ENCODE measurements at regions not wholly inside any gene's neighbourhood (a gene's known extent, or its start where the extent isn't known, plus 50 kb on each side); places are given as distances from the start of the nearest gene placed in this dataset.
"Not testable (repeated sequence)": the region's sequence is repeated elsewhere in the genome, so short reads cannot be mapped to it uniquely, and the experiment has no call there.

- Histone ChIP-seq H3K36me3 (replicated peaks) (no peaks in the 10 kb centered on the region), H3K27ac (no peak overlapping the region), H3K4me3 (ENCODE audit: low read depth, low read length) (no peak overlapping the region), H3K27me3 (replicated peaks) (no peaks in the 10 kb centered on the region)
- in situ Hi-C loops (cut with HindIII; ENCODE audit: low pct_ligation_motif_present, low sequenced_read_pairs), result no loop called here
- no peak for DNase-seq
- TF ChIP-seq CTCF (IDR thresholded peaks at IDR 0.05; ENCODE audit: low read depth, low read length, missing control alignments), result no peak
These were observed 577.1 kb upstream of the PRR20A start for GRCh38 chr13:56563663-56564062.

- no peaks in the 10 kb centered on the region for H3K36me3 ChIP-seq (replicated peaks)
- H3K4me3 ChIP-seq (ENCODE audit: low read depth, low read length), result no peak overlapping the region
- TF ChIP-seq CTCF (IDR thresholded peaks at IDR 0.05; ENCODE audit: low read depth, low read length, missing control alignments), result no peak
- H3K27ac ChIP-seq, result no peak overlapping the region
- in situ Hi-C loops (cut with HindIII; ENCODE audit: low pct_ligation_motif_present, low sequenced_read_pairs), result no loop called here
- no peaks in the 10 kb centered on the region for H3K27me3 ChIP-seq (replicated peaks)
- no peak for DNase-seq
These were observed 553.7 kb upstream of the PRR20A start for GRCh38 chr13:56586976-56587375.

- DNase-seq, result no peak
- Histone ChIP-seq H3K36me3 (replicated peaks) (no peaks in the 10 kb centered on the region), H3K4me3 (ENCODE audit: low read depth, low read length) (no peak overlapping the region), H3K27me3 (replicated peaks) (no peaks in the 10 kb centered on the region), H3K27ac (no peak overlapping the region)
- in situ Hi-C loops (cut with HindIII; ENCODE audit: low pct_ligation_motif_present, low sequenced_read_pairs), result no loop called here
- no peak for TF ChIP-seq CTCF (IDR thresholded peaks at IDR 0.05; ENCODE audit: low read depth, low read length, missing control alignments)
These were observed 525.1 kb upstream of the PRR20A start for GRCh38 chr13:56615572-56615971.

- DNase-seq, result no peak
- in situ Hi-C loops (cut with HindIII; ENCODE audit: low pct_ligation_motif_present, low sequenced_read_pairs), result no loop called here
- no peak for TF ChIP-seq CTCF (IDR thresholded peaks at IDR 0.05; ENCODE audit: low read depth, low read length, missing control alignments)
These were observed 517.9 kb upstream of the PRR20A start for GRCh38 chr13:56622840-56623239.

GRCh38 chr13:56628886-56629285 lies 511.8 kb upstream of the PRR20A start:
- H3K27me3 ChIP-seq (replicated peaks); H3K36me3 ChIP-seq (replicated peaks); H3K4me3 ChIP-seq (ENCODE audit: low read depth, low read length); DNase-seq; H3K27ac ChIP-seq; in situ Hi-C loops (cut with HindIII; ENCODE audit: low pct_ligation_motif_present, low sequenced_read_pairs): not testable (repeated sequence)

More at GRCh38 chr13:56622840-56623239, 517.9 kb upstream of the PRR20A start:
- Histone ChIP-seq H3K4me3 (ENCODE audit: low read depth, low read length) (no peak overlapping the region), H3K27me3 (replicated peaks) (no peaks in the 10 kb centered on the region), H3K27ac (no peak overlapping the region), H3K36me3 (replicated peaks) (no peaks in the 10 kb centered on the region)

- H3K4me3 ChIP-seq (ENCODE audit: low read depth, low read length); H3K27ac ChIP-seq; DNase-seq; in situ Hi-C loops (cut with HindIII; ENCODE audit: low pct_ligation_motif_present, low sequenced_read_pairs); H3K27me3 ChIP-seq (replicated peaks); H3K36me3 ChIP-seq (replicated peaks): not testable (repeated sequence)
These were observed 509.7 kb upstream of the PRR20A start for GRCh38 chr13:56631060-56631459.

GRCh38 chr13:56653043-56653442 lies 487.7 kb upstream of the PRR20A start:
- H3K27ac ChIP-seq, result no peak overlapping the region
- H3K27me3 ChIP-seq (replicated peaks), result no peaks in the 10 kb centered on the region
- no peak overlapping the region for H3K4me3 ChIP-seq (ENCODE audit: low read depth, low read length)
- in situ Hi-C loops (cut with HindIII; ENCODE audit: low pct_ligation_motif_present, low sequenced_read_pairs), result no loop called here
- no peak for TF ChIP-seq CTCF (IDR thresholded peaks at IDR 0.05; ENCODE audit: low read depth, low read length, missing control alignments)
- no peaks in the 10 kb centered on the region for H3K36me3 ChIP-seq (replicated peaks)
- no peak for DNase-seq
